ENCODE measurements at regions not wholly inside any gene's neighbourhood (a gene's known extent, or its start where the extent isn't known, plus 50 kb on each side); places are given as distances from the start of the nearest gene placed in this dataset.

DNA sequence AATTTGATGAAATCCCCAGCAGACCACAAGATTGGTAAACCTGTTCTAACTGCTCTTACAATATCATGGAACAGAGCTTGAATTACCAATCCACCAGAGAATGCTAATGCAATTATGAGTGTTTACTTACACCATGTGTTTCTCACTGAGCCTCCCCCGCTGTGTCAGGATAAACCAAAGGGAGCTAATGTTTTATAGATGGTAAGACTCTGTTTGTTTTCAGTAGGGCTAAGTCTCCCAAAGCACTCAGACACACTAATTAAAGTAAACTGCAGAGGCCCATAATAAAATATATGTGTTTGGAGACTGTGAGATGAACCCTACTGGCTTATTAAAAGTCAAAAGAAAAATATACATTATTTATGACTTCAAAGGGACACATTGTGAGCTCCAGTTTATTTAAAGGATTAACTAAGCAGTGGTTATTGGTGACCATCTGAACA, 261.7 kb upstream of the FAM241A start:
- TF ChIP-seq BACH1 (tag; IDR thresholded peaks at IDR 0.05) (no peak), ZNF175 (CRISPR knock-in tag; IDR thresholded peaks at IDR 0.05; ENCODE audit: low read depth) (no peak), SP2 (IDR thresholded peaks at IDR 0.05; ENCODE audit: extremely low read depth, low read depth, low read length, poor library complexity, severe bottlenecking) (no peak), PML (IDR thresholded peaks at IDR 0.05; ENCODE audit: low read length) (no peak), ZNF280B (CRISPR knock-in tag; IDR thresholded peaks at IDR 0.05) (no peak), ZNF586 (CRISPR knock-in tag; conservative IDR thresholded peaks at IDR 0.05) (no peak), BHLHE40 (IDR thresholded peaks at IDR 0.05; ENCODE audit: low read length) (no peak), NFYB (IDR thresholded peaks at IDR 0.05; ENCODE audit: extremely low read depth, insufficient read length) (no peak), MCM3 (IDR thresholded peaks at IDR 0.05) (no peak), KAT7 (CRISPR knock-in tag; IDR thresholded peaks at IDR 0.05; ENCODE audit: borderline replicate concordance) (no peak), E2F3 (CRISPR knock-in tag; IDR thresholded peaks at IDR 0.05) (no peak), MLLT1 (IDR thresholded peaks at IDR 0.05) (no peak)
- TF ChIP-seq, protein P1, sequence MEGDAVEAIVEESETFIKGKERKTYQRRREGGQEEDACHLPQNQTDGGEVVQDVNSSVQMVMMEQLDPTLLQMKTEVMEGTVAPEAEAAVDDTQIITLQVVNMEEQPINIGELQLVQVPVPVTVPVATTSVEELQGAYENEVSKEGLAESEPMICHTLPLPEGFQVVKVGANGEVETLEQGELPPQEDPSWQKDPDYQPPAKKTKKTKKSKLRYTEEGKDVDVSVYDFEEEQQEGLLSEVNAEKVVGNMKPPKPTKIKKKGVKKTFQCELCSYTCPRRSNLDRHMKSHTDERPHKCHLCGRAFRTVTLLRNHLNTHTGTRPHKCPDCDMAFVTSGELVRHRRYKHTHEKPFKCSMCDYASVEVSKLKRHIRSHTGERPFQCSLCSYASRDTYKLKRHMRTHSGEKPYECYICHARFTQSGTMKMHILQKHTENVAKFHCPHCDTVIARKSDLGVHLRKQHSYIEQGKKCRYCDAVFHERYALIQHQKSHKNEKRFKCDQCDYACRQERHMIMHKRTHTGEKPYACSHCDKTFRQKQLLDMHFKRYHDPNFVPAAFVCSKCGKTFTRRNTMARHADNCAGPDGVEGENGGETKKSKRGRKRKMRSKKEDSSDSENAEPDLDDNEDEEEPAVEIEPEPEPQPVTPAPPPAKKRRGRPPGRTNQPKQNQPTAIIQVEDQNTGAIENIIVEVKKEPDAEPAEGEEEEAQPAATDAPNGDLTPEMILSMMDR (IDR thresholded peaks at IDR 0.05 in 2 of 3, conservative IDR thresholded peaks at IDR 0.05 in 1 of 3; ENCODE audit: insufficient read depth in 2 of 3, low read depth in 1 of 3, low read length in 3 of 3): no peak
- TF ChIP-seq, protein P2, sequence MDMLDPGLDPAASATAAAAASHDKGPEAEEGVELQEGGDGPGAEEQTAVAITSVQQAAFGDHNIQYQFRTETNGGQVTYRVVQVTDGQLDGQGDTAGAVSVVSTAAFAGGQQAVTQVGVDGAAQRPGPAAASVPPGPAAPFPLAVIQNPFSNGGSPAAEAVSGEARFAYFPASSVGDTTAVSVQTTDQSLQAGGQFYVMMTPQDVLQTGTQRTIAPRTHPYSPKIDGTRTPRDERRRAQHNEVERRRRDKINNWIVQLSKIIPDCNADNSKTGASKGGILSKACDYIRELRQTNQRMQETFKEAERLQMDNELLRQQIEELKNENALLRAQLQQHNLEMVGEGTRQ (CRISPR knock-in tag; IDR thresholded peaks at IDR 0.05): no peak
